Neural progenitor cell (in vitro differentiated cells): ENCODE measurements at regions not wholly inside any gene's neighbourhood (a gene's known extent, or its start where the extent isn't known, plus 50 kb on each side); places are given as distances from the start of the nearest gene placed in this dataset.

Source experiments
- EZH2 ChIP-seq: fragments of 200-600 bp; sonication (generic); IDR thresholded peaks from 2 replicates; pipeline ENCODE4 v1.6.1; 2017; ENCODE audit warnings: antibody characterized with exemption, mild to moderate bottlenecking, moderate library complexity
- EZH2phosphoT487 ChIP-seq: fragments of 200-600 bp; sonication (generic); IDR thresholded peaks from 2 replicates; pipeline ENCODE4 v1.6.1; 2017; ENCODE audit warnings: antibody characterized with exemption
- TF ChIP-seq, protein P1 (sequence below): fragments of 200-600 bp; sonication (generic); IDR thresholded peaks from 2 replicates; pipeline ENCODE4 v1.5.1; 2017; ENCODE audit warnings: antibody characterized with exemption, mild to moderate bottlenecking

DNA sequence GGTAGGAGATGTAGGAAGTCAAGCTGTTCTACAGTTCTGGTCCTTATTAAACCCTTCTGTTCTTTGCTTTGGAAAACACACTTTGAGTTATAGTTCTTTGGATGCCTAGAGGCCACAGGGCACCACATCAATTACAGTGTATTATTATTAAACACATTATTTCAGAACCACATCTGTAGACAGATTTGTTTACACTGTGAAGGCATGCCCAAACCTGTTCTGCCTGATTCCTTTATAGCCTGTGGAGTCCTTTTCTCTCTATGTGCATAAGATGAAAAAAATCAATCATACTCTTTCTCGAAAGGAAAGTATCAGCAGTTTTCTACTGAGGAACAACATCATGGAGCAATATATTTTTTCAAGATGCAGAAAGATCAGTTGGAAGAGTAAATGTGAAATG lies 371.3 kb upstream of the INTU start:
- TF ChIP-seq, protein P1, sequence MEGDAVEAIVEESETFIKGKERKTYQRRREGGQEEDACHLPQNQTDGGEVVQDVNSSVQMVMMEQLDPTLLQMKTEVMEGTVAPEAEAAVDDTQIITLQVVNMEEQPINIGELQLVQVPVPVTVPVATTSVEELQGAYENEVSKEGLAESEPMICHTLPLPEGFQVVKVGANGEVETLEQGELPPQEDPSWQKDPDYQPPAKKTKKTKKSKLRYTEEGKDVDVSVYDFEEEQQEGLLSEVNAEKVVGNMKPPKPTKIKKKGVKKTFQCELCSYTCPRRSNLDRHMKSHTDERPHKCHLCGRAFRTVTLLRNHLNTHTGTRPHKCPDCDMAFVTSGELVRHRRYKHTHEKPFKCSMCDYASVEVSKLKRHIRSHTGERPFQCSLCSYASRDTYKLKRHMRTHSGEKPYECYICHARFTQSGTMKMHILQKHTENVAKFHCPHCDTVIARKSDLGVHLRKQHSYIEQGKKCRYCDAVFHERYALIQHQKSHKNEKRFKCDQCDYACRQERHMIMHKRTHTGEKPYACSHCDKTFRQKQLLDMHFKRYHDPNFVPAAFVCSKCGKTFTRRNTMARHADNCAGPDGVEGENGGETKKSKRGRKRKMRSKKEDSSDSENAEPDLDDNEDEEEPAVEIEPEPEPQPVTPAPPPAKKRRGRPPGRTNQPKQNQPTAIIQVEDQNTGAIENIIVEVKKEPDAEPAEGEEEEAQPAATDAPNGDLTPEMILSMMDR: no peak
- no peak for TF ChIP-seq EZH2phosphoT487
- TF ChIP-seq EZH2: no peak
